ENCODE measurements at regions not wholly inside any gene's neighbourhood (a gene's known extent, or its start where the extent isn't known, plus 50 kb on each side); places are given as distances from the start of the nearest gene placed in this dataset.
"Not testable (repeated sequence)": the region's sequence is repeated elsewhere in the genome, so short reads cannot be mapped to it uniquely, and the experiment has no call there.

GRCh38 chr7:36058020-36058592 is 94.9 kb upstream of the EEPD1 start:
- Mint-ChIP-seq H3K9me3 (ENCODE audit: unreplicated experiment) (no peaks in the 10 kb centered on the region), H3K4me3 (ENCODE audit: unreplicated experiment) (no peak overlapping the region), H3K4me1 (ENCODE audit: unreplicated experiment) (no peaks in the 10 kb centered on the region), H3K36me3 (ENCODE audit: unreplicated experiment) (no peaks in the 10 kb centered on the region), H3K27ac (ENCODE audit: unreplicated experiment) (no peak overlapping the region), H3K27me3 (ENCODE audit: unreplicated experiment) (peaks cover 37% of the 10 kb centered on the region)
- no peak for DNase-seq (ENCODE audit: extremely low spot score, unreplicated experiment)
- TF ChIP-seq CTCF (IDR thresholded peaks at IDR 0.05), result no peak

GRCh38 chr7:36060388-36060787 is 92.7 kb upstream of the EEPD1 start:
- not testable (repeated sequence) for H3K4me3 Mint-ChIP-seq (ENCODE audit: unreplicated experiment); H3K27ac Mint-ChIP-seq (ENCODE audit: unreplicated experiment); H3K36me3 Mint-ChIP-seq (ENCODE audit: unreplicated experiment); H3K4me1 Mint-ChIP-seq (ENCODE audit: unreplicated experiment); DNase-seq (ENCODE audit: extremely low spot score, unreplicated experiment); H3K9me3 Mint-ChIP-seq (ENCODE audit: unreplicated experiment)
- H3K27me3 Mint-ChIP-seq (ENCODE audit: unreplicated experiment), result peaks cover 43% of the 10 kb centered on the region

- Mint-ChIP-seq H3K4me3 (ENCODE audit: unreplicated experiment) (no peak overlapping the region), H3K27ac (ENCODE audit: unreplicated experiment) (no peak overlapping the region), H3K27me3 (ENCODE audit: unreplicated experiment) (peaks cover 39% of the 10 kb centered on the region), H3K9me3 (ENCODE audit: unreplicated experiment) (no peaks in the 10 kb centered on the region), H3K36me3 (ENCODE audit: unreplicated experiment) (no peaks in the 10 kb centered on the region), H3K4me1 (ENCODE audit: unreplicated experiment) (no peaks in the 10 kb centered on the region)
- no peak for TF ChIP-seq CTCF (IDR thresholded peaks at IDR 0.05)
- no peak for DNase-seq (ENCODE audit: extremely low spot score, unreplicated experiment)
These were observed 90.8 kb upstream of the EEPD1 start for GRCh38 chr7:36062154-36062815.

GRCh38 chr7:36064676-36065075 is 88.4 kb upstream of the EEPD1 start:
- Mint-ChIP-seq H3K27ac (ENCODE audit: unreplicated experiment) (no peak overlapping the region), H3K27me3 (ENCODE audit: unreplicated experiment) (peaks cover 32% of the 10 kb centered on the region)

GRCh38 chr7:36065563-36066342 is 87.3 kb upstream of the EEPD1 start:
- not testable (repeated sequence) for H3K4me3 Mint-ChIP-seq (ENCODE audit: unreplicated experiment); DNase-seq (ENCODE audit: extremely low spot score, unreplicated experiment); H3K27ac Mint-ChIP-seq (ENCODE audit: unreplicated experiment); H3K9me3 Mint-ChIP-seq (ENCODE audit: unreplicated experiment); H3K36me3 Mint-ChIP-seq (ENCODE audit: unreplicated experiment); H3K4me1 Mint-ChIP-seq (ENCODE audit: unreplicated experiment)
- H3K27me3 Mint-ChIP-seq (ENCODE audit: unreplicated experiment), result peaks cover 35% of the 10 kb centered on the region

More at GRCh38 chr7:36064676-36065075, 88.4 kb upstream of the EEPD1 start:
- DNase-seq (ENCODE audit: extremely low spot score, unreplicated experiment), result no peak
- H3K4me1 Mint-ChIP-seq (ENCODE audit: unreplicated experiment), result no peaks in the 10 kb centered on the region
- no peak for TF ChIP-seq CTCF (IDR thresholded peaks at IDR 0.05)
- H3K4me3 Mint-ChIP-seq (ENCODE audit: unreplicated experiment), result no peak overlapping the region
- no peaks in the 10 kb centered on the region for H3K36me3 Mint-ChIP-seq (ENCODE audit: unreplicated experiment)
- no peaks in the 10 kb centered on the region for H3K9me3 Mint-ChIP-seq (ENCODE audit: unreplicated experiment)

GRCh38 chr7:36066343-36066664 is 86.8 kb upstream of the EEPD1 start:
- TF ChIP-seq CTCF (IDR thresholded peaks at IDR 0.05), result no peak
- H3K36me3 Mint-ChIP-seq (ENCODE audit: unreplicated experiment), result no peaks in the 10 kb centered on the region
- no peak overlapping the region for H3K27ac Mint-ChIP-seq (ENCODE audit: unreplicated experiment)
- no peak for DNase-seq (ENCODE audit: extremely low spot score, unreplicated experiment)
- H3K4me1 Mint-ChIP-seq (ENCODE audit: unreplicated experiment), result no peaks in the 10 kb centered on the region
- peaks cover 35% of the 10 kb centered on the region for H3K27me3 Mint-ChIP-seq (ENCODE audit: unreplicated experiment)
- no peaks in the 10 kb centered on the region for H3K9me3 Mint-ChIP-seq (ENCODE audit: unreplicated experiment)
- no peak overlapping the region for H3K4me3 Mint-ChIP-seq (ENCODE audit: unreplicated experiment)
